ENCODE measurements at regions not wholly inside any gene's neighbourhood (a gene's known extent, or its start where the extent isn't known, plus 50 kb on each side); places are given as distances from the start of the nearest gene placed in this dataset.
"Not testable (repeated sequence)": the region's sequence is repeated elsewhere in the genome, so short reads cannot be mapped to it uniquely, and the experiment has no call there.

GRCh38 chr5:174444479-174445188 lies 279.7 kb upstream of the MSX2 start:
- no peak for DNase-seq (ENCODE audit: low read depth)

- DNase-seq (ENCODE audit: low read depth) = no peak
These were observed 277.9 kb upstream of the MSX2 start for GRCh38 chr5:174446446-174446845.

GRCh38 chr5:174446988-174447387 lies 277.4 kb upstream of the MSX2 start:
- no peak for DNase-seq (ENCODE audit: low read depth)

- no peak for DNase-seq (ENCODE audit: low read depth)
These were observed 276.3 kb upstream of the MSX2 start for GRCh38 chr5:174448041-174448440.

- no peak for DNase-seq (ENCODE audit: low read depth)
These were observed 275.7 kb upstream of the MSX2 start for GRCh38 chr5:174448662-174449061.

GRCh38 chr5:174453690-174454089 lies 270.7 kb upstream of the MSX2 start:
- no peak for DNase-seq (ENCODE audit: low read depth)

GRCh38 chr5:174454464-174454863 lies 269.9 kb upstream of the MSX2 start:
- no peak for DNase-seq (ENCODE audit: low read depth)

GRCh38 chr5:174454890-174455289 lies 269.5 kb upstream of the MSX2 start:
- DNase-seq (ENCODE audit: low read depth) = no peak

- no peak for DNase-seq (ENCODE audit: low read depth)
These were observed 269.1 kb upstream of the MSX2 start for GRCh38 chr5:174455301-174455700.

GRCh38 chr5:174457141-174457678 lies 267.2 kb upstream of the MSX2 start:
- DNase-seq (ENCODE audit: low read depth) = no peak

GRCh38 chr5:174459071-174459702 lies 265.2 kb upstream of the MSX2 start:
- DNase-seq (ENCODE audit: low read depth) = no peak

- DNase-seq (ENCODE audit: low read depth) = no peak
These were observed 264.4 kb upstream of the MSX2 start for GRCh38 chr5:174459832-174460448.

GRCh38 chr5:174462129-174462528 lies 262.3 kb upstream of the MSX2 start:
- DNase-seq (ENCODE audit: low read depth) = no peak

- no peak for DNase-seq (ENCODE audit: low read depth)
These were observed 259.7 kb upstream of the MSX2 start for GRCh38 chr5:174464504-174465165.

- not testable (repeated sequence) for DNase-seq (ENCODE audit: low read depth)
These were observed 252.9 kb upstream of the MSX2 start for GRCh38 chr5:174471528-174471927.

- DNase-seq (ENCODE audit: low read depth) = no peak
These were observed 251.4 kb upstream of the MSX2 start for GRCh38 chr5:174472956-174473355.

- not testable (repeated sequence) for DNase-seq (ENCODE audit: low read depth)
These were observed 248.4 kb upstream of the MSX2 start for GRCh38 chr5:174476001-174476400.

- no peak for DNase-seq (ENCODE audit: low read depth)
These were observed 245.1 kb upstream of the MSX2 start for GRCh38 chr5:174479325-174479724.

GRCh38 chr5:174481737-174482136 lies 242.6 kb upstream of the MSX2 start:
- no peak for DNase-seq (ENCODE audit: low read depth)

- no peak for DNase-seq (ENCODE audit: low read depth)
These were observed 241.8 kb upstream of the MSX2 start for GRCh38 chr5:174482607-174483024.

GRCh38 chr5:174483411-174483810 lies 241.0 kb upstream of the MSX2 start:
- DNase-seq (ENCODE audit: low read depth) = no peak

GRCh38 chr5:174489215-174489614 lies 235.2 kb upstream of the MSX2 start:
- DNase-seq (ENCODE audit: low read depth) = no peak

All from stimulated activated CD8-positive, alpha-beta memory T cell treated with anti-CD3 and anti-CD28 coated beads, Interleukin-4, amount 100 ng/mL, for 24 hours (primary cell).